K562 (cell line): ENCODE measurements at regions not wholly inside any gene's neighbourhood (a gene's known extent, or its start where the extent isn't known, plus 50 kb on each side); places are given as distances from the start of the nearest gene placed in this dataset.

Experiments used
- ATAC-seq: fragments of 200-7000 bp; cut with Tn5 transposase; 3 replicates; pipeline ENCODE4 v1.9.1; 2020; ENCODE audit warnings: moderate library complexity
- BruUV-seq: library from RNA; stranded (reverse); fragments of 400-500 nt; replicated peaks from 2 replicates; lab custom pipeline; 2021; lab: Mats Ljungman, UMichigan
- CTCF ChIA-PET: fragments of 300-600 bp; formaldehyde crosslinking; extraction: SDS; loops from one replicate; lab custom pipeline; 2021; ENCODE audit warnings: low intra/inter-chr PET ratio; lab: Yijun Ruan, JAX
- POLR2A ChIA-PET: fragments of 300-600, 350-650 bp; sonication (Branson Sonifier 250); formaldehyde crosslinking; extraction: SDS; loops from one replicate; lab custom pipeline; 2021; ENCODE audit warnings: antibody characterized with exemption, inconsistent platforms; lab: Yijun Ruan, JAX
- DNase-seq, 4 experiments: peaks; one replicate each; pipeline versions ENCODE4 v3.0.0 to v3.0.0-alpha.2; 2011 to 2018; ENCODE audit warnings: low spot score in 3 of 4, mixed read lengths in 3 of 4; ENCODE audit errors: extremely low read depth in 1 of 4
- FAIRE-seq: peaks from 2 replicates; lab custom pipeline; 2011; peaks lifted over from hg19 to GRCh38; lab: Jason Lieb, UNC
- H2AFZ ChIP-seq: 2 replicates; pipeline ENCODE4 v1.6.0; 2011; ENCODE audit warnings: low read depth, low read length, control low read depth, inconsistent platforms
- H3K27ac ChIP-seq: fragments of 200-600 bp; 3 replicates; pipeline ENCODE4 v1.8.0; 2011; ENCODE audit warnings: low read depth, mild to moderate bottlenecking, control low read depth, inconsistent platforms, low read length, moderate library complexity, mixed read lengths; ENCODE audit errors: extremely low read depth
- H3K27me3 ChIP-seq, 2 experiments: fragments of 300-600 bp in 1 of 2; 2 replicates in 1 of 2; 3 replicates in 1 of 2; pipeline versions ENCODE4 v1.6.0 to v1.8.0; 2011; ENCODE audit warnings: inconsistent platforms in 2 of 2, low read length in 2 of 2, mild to moderate bottlenecking in 1 of 2, mixed read lengths in 1 of 2, moderate library complexity in 1 of 2; ENCODE audit not compliant: control insufficient read depth in 2 of 2, insufficient read depth in 2 of 2
- H3K36me3 ChIP-seq: fragments of 300-600 bp; 3 replicates; pipeline ENCODE4 v1.8.0; 2011; ENCODE audit warnings: mild to moderate bottlenecking, low read length, inconsistent platforms; ENCODE audit not compliant: control insufficient read depth, insufficient read depth
- H3K4me1 ChIP-seq, 2 experiments: fragments of 200-600 bp in 1 of 2; replicated peaks in 1 of 2; 2 replicates in 1 of 2; 3 replicates in 1 of 2; pipeline versions ENCODE4 v1.5.1 to v1.8.0; 2011; ENCODE audit warnings: inconsistent platforms in 2 of 2, low read length in 2 of 2, mild to moderate bottlenecking in 1 of 2, mixed read lengths in 1 of 2, moderate library complexity in 1 of 2; ENCODE audit not compliant: control insufficient read depth in 2 of 2, insufficient read depth in 2 of 2
- H3K4me2 ChIP-seq: 2 replicates; pipeline ENCODE4 v1.6.1; 2011; ENCODE audit warnings: low read length, control low read depth, inconsistent platforms, mixed read lengths; ENCODE audit not compliant: insufficient read depth
- H3K4me3 ChIP-seq: fragments of 200-600 bp; sonication (generic), shearing (Covaris generic); 2 replicates; pipeline ENCODE4 v1.5.1; 2016; ENCODE audit warnings: control low read depth, inconsistent platforms
- H3K79me2 ChIP-seq: fragments of 200-600 bp; 3 replicates; pipeline ENCODE4 v1.8.0; 2011; ENCODE audit warnings: low read length, inconsistent platforms; ENCODE audit not compliant: control insufficient read depth, insufficient read depth
- H3K9ac ChIP-seq, 2 experiments: 2 replicates each; pipeline versions ENCODE4 v1.6.0 to v1.6.1; 2011; ENCODE audit warnings: low read depth in 2 of 2, low read length in 2 of 2, control low read depth in 1 of 2, inconsistent platforms in 1 of 2, mild to moderate bottlenecking in 1 of 2, mixed read lengths in 1 of 2; ENCODE audit not compliant: insufficient read depth in 1 of 2
- H3K9me1 ChIP-seq: one replicate; pipeline ENCODE4 v1.6.0; 2011; ENCODE audit warnings: inconsistent platforms, mild to moderate bottlenecking, low read length, moderate library complexity; ENCODE audit not compliant: control insufficient read depth, insufficient read depth
- H3K9me3 ChIP-seq: replicated peaks from 2 replicates; pipeline ENCODE4 v1.5.1; 2011; ENCODE audit warnings: low read depth, low read length, inconsistent platforms; ENCODE audit not compliant: control insufficient read depth, insufficient read depth
- H4K20me1 ChIP-seq: replicated peaks from 2 replicates; pipeline ENCODE4 v1.6.1; 2011; ENCODE audit warnings: low read length, inconsistent platforms, mixed read lengths; ENCODE audit not compliant: control insufficient read depth, insufficient read depth
- KAT2B ChIP-seq: IDR thresholded peaks from one replicate; pipeline ENCODE4 v1.6.1; 2012; ENCODE audit warnings: low read depth, mild to moderate bottlenecking, control low read depth, inconsistent platforms, low read length, moderate library complexity
- MCM5 ChIP-seq: fragments of 450-650 bp; IDR thresholded peaks from 2 replicates; pipeline ENCODE4 v1.6.1; 2016; ENCODE audit warnings: low read depth
- NBN ChIP-seq: fragments of 450-650 bp; IDR thresholded peaks from 2 replicates; pipeline ENCODE4 v1.6.1; 2016; ENCODE audit warnings: low read depth, mild to moderate bottlenecking
- RBM17 ChIP-seq: fragments of 200-400 bp; formaldehyde crosslinking; IDR thresholded peaks from 2 replicates; pipeline ENCODE4 v1.6.1; 2017; ENCODE audit warnings: low read depth, mild to moderate bottlenecking, low read length, borderline replicate concordance
- SMAD1 ChIP-seq: fragments of 150-350 bp; IDR thresholded peaks from 2 replicates; pipeline ENCODE4 v1.6.1; 2014; ENCODE audit warnings: low read length, low read depth; ENCODE audit not compliant: partially characterized antibody
- SMARCE1 ChIP-seq: fragments of 450-650 bp; IDR thresholded peaks from 2 replicates; pipeline ENCODE4 v1.7.1; 2016; ENCODE audit warnings: mild to moderate bottlenecking
- TARDBP ChIP-seq: fragments of 450-650 bp; IDR thresholded peaks from 2 replicates; pipeline ENCODE4 v1.6.1; 2016
- ZBTB26 ChIP-seq: fragments of 450-650 bp; formaldehyde crosslinking; IDR thresholded peaks from 2 replicates; pipeline ENCODE4 v1.4.0; 2022; ENCODE audit warnings: missing genetic modification characterization
- ZHX1 ChIP-seq: fragments of 150-350 bp; conservative IDR thresholded peaks from 2 replicates; pipeline ENCODE4 v1.6.1; 2014; ENCODE audit warnings: low read length
- ZNF140 ChIP-seq: fragments of 250-450 bp; sonication (Bioruptor Pico); IDR thresholded peaks from 2 replicates; pipeline ENCODE4 v1.8.0; 2021; ENCODE audit warnings: moderate library complexity, mild to moderate bottlenecking, inconsistent platforms
- WGBS: fragments of 100-300 bp; shearing (Covaris generic); methylation state at CpG from one replicate; pipeline ENCODE4 v1.1.6; 2016; ENCODE audit warnings: low coverage, mixed read lengths; ENCODE audit not compliant: insufficient coverage; ENCODE audit errors: missing lambda C conversion rate; 5-methylcytosine and 5-hydroxymethylcytosine counted together
- in situ Hi-C: fragments of 300-500 bp; cut with MboI; formaldehyde crosslinking; loops from 4 replicates; pipeline ENCODE4 v1.15.0; 2018; ENCODE audit warnings: inconsistent platforms, mixed read lengths
- intact Hi-C: fragments of 100-400 bp; cut with micrococcal nuclease; formaldehyde crosslinking; loops from 2 replicates; pipeline ENCODE4 v1.14.2; 2022

GRCh38 chr4:105075045-105075444 is 71.6 kb upstream of the TET2 start:
- CTCF ChIA-PET, result no interaction called here
- TF ChIP-seq RBM17, result no peak
- no peak for TF ChIP-seq SMAD1
- TF ChIP-seq NBN, result no peak
- TF ChIP-seq KAT2B, result no peak
- TF ChIP-seq TARDBP, result no peak
- no peak for TF ChIP-seq ZBTB26 (CRISPR knock-in tag)
- no peak for TF ChIP-seq ZHX1
- TF ChIP-seq SMARCE1, result no peak
- TF ChIP-seq MCM5, result no peak
- TF ChIP-seq ZNF140 (CRISPR knock-in tag), result no peak
- no peak for ATAC-seq

More at GRCh38 chr4:105075045-105075444, 71.6 kb upstream of the TET2 start:
- H3K4me1 ChIP-seq, result no peaks in the 10 kb centered on the region
- no peak overlapping the region for H3K27ac ChIP-seq
- H3K27me3 ChIP-seq, result no peaks in the 10 kb centered on the region
- FAIRE-seq (no peak), DNase-seq (no peak)
- intact Hi-C loops (no loop called here), in situ Hi-C loops (no loop called here)
- no peaks in the 10 kb centered on the region for H4K20me1 ChIP-seq
- no peaks in the 10 kb centered on the region for H3K36me3 ChIP-seq
- H3K9me3 ChIP-seq, result no peaks in the 10 kb centered on the region
- H3K9ac ChIP-seq, result no peak overlapping the region
- no peak overlapping the region for H3K4me2 ChIP-seq
- no peaks in the 10 kb centered on the region for H3K79me2 ChIP-seq
- 0% methylated on average over 2 of the region's 2 CpGs for WGBS
- BruUV-seq, result no TSS peak
- POLR2A ChIA-PET, result no interaction called here
- H3K9me1 ChIP-seq, result no peaks in the 10 kb centered on the region
- no peak overlapping the region for H3K4me3 ChIP-seq
- no peak overlapping the region for H2AFZ ChIP-seq
